HEK293T (cell line): ENCODE measurements at regions not wholly inside any gene's neighbourhood (a gene's known extent, or its start where the extent isn't known, plus 50 kb on each side); places are given as distances from the start of the nearest gene placed in this dataset.

Source experiments
- CTCF ChIA-PET: fragments of 350-600 bp; formaldehyde crosslinking; extraction: SDS; loops from one replicate; lab custom pipeline; 2021; ENCODE audit warnings: antibody characterized with exemption, inconsistent platforms; lab: Yijun Ruan, JAX
- POLR2A ChIA-PET: fragments of 350-600 bp; formaldehyde crosslinking; extraction: SDS; loops from one replicate; lab custom pipeline; 2020; ENCODE audit warnings: antibody characterized with exemption, inconsistent platforms; lab: Yijun Ruan, JAX
- DNase-seq: peaks from one replicate; pipeline ENCODE4 v3.0.0; 2012; ENCODE audit warnings: mixed read lengths; ENCODE audit errors: extremely low spot score
- ARNT ChIP-seq: fragments of 450-650 bp; IDR thresholded peaks from 2 replicates; pipeline ENCODE4 v1.6.1; 2017; ENCODE audit warnings: mild to moderate bottlenecking
- BHLHE40 ChIP-seq: fragments of 450-650 bp; IDR thresholded peaks from 2 replicates; pipeline ENCODE4 v1.6.1; 2016; ENCODE audit warnings: mild to moderate bottlenecking, moderate library complexity, borderline replicate concordance
- CTBP1 ChIP-seq: fragments of 450-650 bp; IDR thresholded peaks from 2 replicates; pipeline ENCODE4 v1.6.1; 2016; ENCODE audit warnings: borderline replicate concordance
- ELF4 ChIP-seq: fragments of 450-650 bp; IDR thresholded peaks from 2 replicates; pipeline ENCODE4 v1.6.1; 2017; ENCODE audit warnings: antibody characterized with exemption
- FOXA1 ChIP-seq: fragments of 450-650 bp; IDR thresholded peaks from 2 replicates; pipeline ENCODE4 v1.6.1; 2016; ENCODE audit warnings: mild to moderate bottlenecking
- FOXK2 ChIP-seq: fragments of 450-650 bp; IDR thresholded peaks from 2 replicates; pipeline ENCODE4 v1.6.1; 2016; ENCODE audit warnings: mild to moderate bottlenecking
- FOXM1 ChIP-seq: fragments of 450-650 bp; IDR thresholded peaks from 2 replicates; pipeline ENCODE4 v1.6.1; 2017; ENCODE audit warnings: mild to moderate bottlenecking, borderline replicate concordance
- HDGF ChIP-seq: fragments of 450-650 bp; IDR thresholded peaks from 2 replicates; pipeline ENCODE4 v1.6.1; 2017; ENCODE audit warnings: antibody characterized with exemption, borderline replicate concordance
- L3MBTL2 ChIP-seq: fragments of 450-650 bp; conservative IDR thresholded peaks from 2 replicates; pipeline ENCODE4 v1.6.1; 2016; ENCODE audit warnings: mild to moderate bottlenecking
- LEF1 ChIP-seq: fragments of 450-650 bp; IDR thresholded peaks from 2 replicates; pipeline ENCODE4 v1.6.1; 2017; ENCODE audit warnings: mild to moderate bottlenecking, borderline replicate concordance
- NFRKB ChIP-seq: fragments of 450-650 bp; IDR thresholded peaks from 2 replicates; pipeline ENCODE4 v1.6.1; 2016; ENCODE audit warnings: mild to moderate bottlenecking, moderate library complexity
- PKNOX1 ChIP-seq: fragments of 450-650 bp; IDR thresholded peaks from 2 replicates; pipeline ENCODE4 v1.6.1; 2016
- SP1 ChIP-seq: fragments of 450-650 bp; IDR thresholded peaks from 2 replicates; pipeline ENCODE4 v1.6.1; 2017
- SUZ12 ChIP-seq: fragments of 450-650 bp; IDR thresholded peaks from 2 replicates; pipeline ENCODE4 v1.6.1; 2016; ENCODE audit warnings: mild to moderate bottlenecking
- TARDBP ChIP-seq: fragments of 450-650 bp; IDR thresholded peaks from 2 replicates; pipeline ENCODE4 v1.6.1; 2016
- ZNF384 ChIP-seq: fragments of 450-650 bp; IDR thresholded peaks from 2 replicates; pipeline ENCODE4 v1.6.1; 2016

GRCh38 chr6:23034926-23035325 lies 465.6 kb downstream of the HDGFL1 start:
- ChIA-PET CTCF (no interaction called here), POLR2A (no interaction called here)
- DNase-seq = no peak
- TF ChIP-seq ARNT = no peak
- no peak for TF ChIP-seq FOXK2
- TF ChIP-seq FOXM1 = no peak
- TF ChIP-seq LEF1 = no peak
- TF ChIP-seq ELF4 = no peak
- no peak for TF ChIP-seq NFRKB
- no peak for TF ChIP-seq L3MBTL2
- TF ChIP-seq FOXA1 = no peak
- no peak for TF ChIP-seq HDGF
- no peak for TF ChIP-seq CTBP1
- TF ChIP-seq TARDBP = no peak
- TF ChIP-seq PKNOX1 = no peak
- no peak for TF ChIP-seq ZNF384
- no peak for TF ChIP-seq SP1
- no peak for TF ChIP-seq BHLHE40

- DNase-seq = no peak
- CTCF ChIA-PET = no interaction called here
- TF ChIP-seq SP1 (no peak), BHLHE40 (no peak), ELF4 (no peak), PKNOX1 (no peak), TARDBP (no peak), FOXA1 (no peak)
- POLR2A ChIA-PET = no interaction called here
Observed at GRCh38 chr6:23036406-23036983, 467.1 kb downstream of the HDGFL1 start.

GRCh38 chr6:23040899-23041298 lies 471.5 kb downstream of the HDGFL1 start:
- ChIA-PET CTCF (no interaction called here), POLR2A (no interaction called here)
- DNase-seq = no peak
- TF ChIP-seq LEF1 (no peak), NFRKB (no peak), ZNF384 (no peak), HDGF (no peak), SP1 (no peak), PKNOX1 (no peak), TARDBP (no peak), SUZ12 (no peak), BHLHE40 (no peak), FOXA1 (no peak), FOXK2 (no peak), ARNT (no peak), CTBP1 (no peak)

GRCh38 chr6:23045280-23045679 lies 475.9 kb downstream of the HDGFL1 start:
- ChIA-PET CTCF (no interaction called here), POLR2A (no interaction called here)
- no peak for DNase-seq
- TF ChIP-seq ZNF384 (no peak), ELF4 (no peak), LEF1 (no peak), L3MBTL2 (no peak), CTBP1 (no peak), TARDBP (no peak), FOXA1 (no peak), HDGF (no peak), FOXM1 (no peak), FOXK2 (no peak), SP1 (no peak), ARNT (no peak), NFRKB (no peak), BHLHE40 (no peak), PKNOX1 (no peak), SUZ12 (no peak)

GRCh38 chr6:23055523-23055922 lies 486.2 kb downstream of the HDGFL1 start:
- no peak for DNase-seq
- POLR2A ChIA-PET = no interaction called here
- CTCF ChIA-PET = no interaction called here
- TF ChIP-seq NFRKB (no peak), LEF1 (no peak), BHLHE40 (no peak), FOXA1 (no peak), CTBP1 (no peak), ARNT (no peak)

GRCh38 chr6:23073821-23074220 lies 504.5 kb downstream of the HDGFL1 start:
- ChIA-PET CTCF (no interaction called here), POLR2A (no interaction called here)
- TF ChIP-seq SUZ12 (no peak), NFRKB (no peak), SP1 (no peak), FOXM1 (no peak), FOXA1 (no peak), ARNT (no peak), TARDBP (no peak), FOXK2 (no peak), L3MBTL2 (no peak), BHLHE40 (no peak), LEF1 (no peak), PKNOX1 (no peak), CTBP1 (no peak), ELF4 (no peak), HDGF (no peak), ZNF384 (no peak)
- no peak for DNase-seq
